GM15510 (cell line): ENCODE measurements at regions not wholly inside any gene's neighbourhood (a gene's known extent, or its start where the extent isn't known, plus 50 kb on each side); places are given as distances from the start of the nearest gene placed in this dataset.

Source experiments
- POLR2A ChIP-seq: IDR thresholded peaks from 3 replicates; pipeline ENCODE4 v1.6.1; 2011; ENCODE audit warnings: borderline replicate concordance; ENCODE audit not compliant: insufficient read length; ENCODE audit errors: extremely low read depth

GRCh38 chr5:18252559-18252958 is 618.3 kb downstream of the TAF11L14 start:
- no peak for TF ChIP-seq POLR2A

- TF ChIP-seq POLR2A, result no peak
These were observed 630.0 kb downstream of the TAF11L14 start for GRCh38 chr5:18264126-18264882.

GRCh38 chr5:18270635-18271338 is 636.5 kb downstream of the TAF11L14 start:
- TF ChIP-seq POLR2A, result no peak

GRCh38 chr5:18276939-18277338 is 642.7 kb downstream of the TAF11L14 start:
- no peak for TF ChIP-seq POLR2A

- no peak for TF ChIP-seq POLR2A
These were observed 647.8 kb downstream of the TAF11L14 start for GRCh38 chr5:18281947-18282581.

GRCh38 chr5:18285257-18285656 is 651.0 kb downstream of the TAF11L14 start:
- no peak for TF ChIP-seq POLR2A

- no peak for TF ChIP-seq POLR2A
These were observed 657.9 kb downstream of the TAF11L14 start for GRCh38 chr5:18292146-18292545.

- TF ChIP-seq POLR2A, result no peak
These were observed 664.9 kb downstream of the TAF11L14 start for GRCh38 chr5:18299166-18299565.

- no peak for TF ChIP-seq POLR2A
These were observed 671.1 kb downstream of the TAF11L14 start for GRCh38 chr5:18305288-18305924.

GRCh38 chr5:18311266-18311665 is 677.0 kb downstream of the TAF11L14 start:
- TF ChIP-seq POLR2A, result no peak

GRCh38 chr5:18312016-18312415 is 677.8 kb downstream of the TAF11L14 start:
- no peak for TF ChIP-seq POLR2A

GRCh38 chr5:18314192-18314778 is 680.0 kb downstream of the TAF11L14 start:
- no peak for TF ChIP-seq POLR2A

GRCh38 chr5:18321262-18321942 is 687.1 kb downstream of the TAF11L14 start:
- TF ChIP-seq POLR2A, result no peak

GRCh38 chr5:18323891-18324290 is 689.6 kb downstream of the TAF11L14 start:
- TF ChIP-seq POLR2A, result no peak

- no peak for TF ChIP-seq POLR2A
These were observed 691.2 kb downstream of the TAF11L14 start for GRCh38 chr5:18325431-18325830.

GRCh38 chr5:18329328-18329727 is 695.1 kb downstream of the TAF11L14 start:
- no peak for TF ChIP-seq POLR2A
